Hypothalamus (tissue), 51 donors: ENCODE measurements at regions not wholly inside any gene's neighbourhood (a gene's known extent, or its start where the extent isn't known, plus 50 kb on each side); places are given as distances from the start of the nearest gene placed in this dataset.

Experiments used
- DNase-seq, 51 donors: peaks; one replicate each; lab custom pipeline; 2025; lab: John Stamatoyannopoulos, UW

GRCh38 chrY:15397556-15398280 is 873.4 kb downstream of the NLGN4Y start:
- no peak for DNase-seq

GRCh38 chrY:15402451-15402850 is 878.1 kb downstream of the NLGN4Y start:
- no peak for DNase-seq

- DNase-seq, result no peak
Measured at GRCh38 chrY:15404551-15404950, 880.2 kb downstream of the NLGN4Y start.

- DNase-seq, result no peak
Measured at GRCh38 chrY:15415165-15415564, 890.8 kb downstream of the NLGN4Y start.

GRCh38 chrY:15418613-15419012 is 894.3 kb downstream of the NLGN4Y start:
- no peak for DNase-seq

GRCh38 chrY:15424665-15425132 is 900.4 kb downstream of the NLGN4Y start:
- peak in 6 of 51 donors; percentile 0 to 17 (median 0) for DNase-seq

GRCh38 chrY:15440021-15440695 is 915.8 kb downstream of the NLGN4Y start:
- no peak for DNase-seq

GRCh38 chrY:15440696-15441408 is 916.5 kb downstream of the NLGN4Y start:
- no peak for DNase-seq

- DNase-seq, result no peak
Measured at GRCh38 chrY:15441878-15442277, 917.5 kb downstream of the NLGN4Y start.

- DNase-seq, result no peak
Measured at GRCh38 chrY:15445871-15446270, 921.5 kb downstream of the NLGN4Y start.

- no peak for DNase-seq
Measured at GRCh38 chrY:15446861-15447260, 922.5 kb downstream of the NLGN4Y start.

- no peak for DNase-seq
Measured at GRCh38 chrY:15447959-15448358, 923.6 kb downstream of the NLGN4Y start.

- DNase-seq, result peak in 2 of 51 donors; percentile 0
Measured at GRCh38 chrY:15455133-15455937, 931.0 kb downstream of the NLGN4Y start.

GRCh38 chrY:15455980-15456469 is 931.7 kb downstream of the NLGN4Y start:
- DNase-seq, result peak in 23 of 51 donors; percentile 0 to 51 (median 1)

- peak in 4 of 51 donors; percentile 0 to 1 (median 0) for DNase-seq
Measured at GRCh38 chrY:15456491-15456890, 932.2 kb downstream of the NLGN4Y start.

GRCh38 chrY:15457682-15458081 is 933.4 kb downstream of the NLGN4Y start:
- DNase-seq, result no peak

GRCh38 chrY:15458426-15458825 is 934.1 kb downstream of the NLGN4Y start:
- no peak for DNase-seq

GRCh38 chrY:15465880-15466279 is 941.6 kb downstream of the NLGN4Y start:
- DNase-seq, result no peak

- DNase-seq, result no peak
Measured at GRCh38 chrY:15466891-15467290, 942.6 kb downstream of the NLGN4Y start.

GRCh38 chrY:15468091-15468490 is 943.8 kb downstream of the NLGN4Y start:
- peak in 1 of 51 donors; percentile 0 for DNase-seq
